Neural cell (in vitro differentiated cells): ENCODE measurements at regions not wholly inside any gene's neighbourhood (a gene's known extent, or its start where the extent isn't known, plus 50 kb on each side); places are given as distances from the start of the nearest gene placed in this dataset.
"Not testable (repeated sequence)": the region's sequence is repeated elsewhere in the genome, so short reads cannot be mapped to it uniquely, and the experiment has no call there.

Experiments
- H2AFZ ChIP-seq: fragments of 200-600, 300-800 bp; sonication (generic), shearing (Covaris generic); 2 replicates; pipeline ENCODE4 v1.6.0; 2014; ENCODE audit warnings: low read depth, mild to moderate bottlenecking, antibody characterized with exemption, low read length, moderate library complexity
- H3F3A ChIP-seq: fragments of 200-600 bp; shearing (Covaris generic); 2 replicates; pipeline ENCODE4 v1.6.1; 2016; ENCODE audit warnings: mild to moderate bottlenecking, moderate library complexity, mixed read lengths, antibody characterized with exemption, low read length; ENCODE audit not compliant: insufficient read depth, poor library complexity, severe bottlenecking
- H3K27ac ChIP-seq: fragments of 200-600, 300-800 bp; sonication (generic), shearing (Covaris generic); 2 replicates; pipeline ENCODE4 v1.5.1; 2014; ENCODE audit warnings: mild to moderate bottlenecking, low read length, moderate library complexity
- H3K27me3 ChIP-seq: fragments of 300-800, 200-600 bp; sonication (generic), shearing (Covaris generic); 2 replicates; pipeline ENCODE4 v1.6.0; 2014; ENCODE audit warnings: mild to moderate bottlenecking, low read depth, low read length, moderate library complexity; ENCODE audit not compliant: insufficient read depth
- H3K36me3 ChIP-seq: fragments of 300-800, 200-600 bp; sonication (generic), shearing (Covaris generic); 2 replicates; pipeline ENCODE4 v1.5.1; 2014; ENCODE audit warnings: mild to moderate bottlenecking, antibody characterized with exemption, low read length, moderate library complexity; ENCODE audit not compliant: insufficient read depth
- H3K4me2 ChIP-seq: fragments of 300-800, 200-600 bp; sonication (generic), shearing (Covaris generic); 2 replicates; pipeline ENCODE4 v1.6.0; 2014; ENCODE audit warnings: mild to moderate bottlenecking, low read length
- H3K4me3 ChIP-seq: fragments of 300-800, 200-600 bp; sonication (generic), shearing (Covaris generic); 2 replicates; pipeline ENCODE4 v1.5.1; 2014; ENCODE audit warnings: mild to moderate bottlenecking, low read length, moderate library complexity
- H3K79me2 ChIP-seq: fragments of 200-600 bp; shearing (Covaris generic); replicated peaks from 2 replicates; pipeline ENCODE4 v1.6.0; 2014; ENCODE audit warnings: mild to moderate bottlenecking, low read length, moderate library complexity; ENCODE audit not compliant: insufficient read depth
- H3K9ac ChIP-seq: fragments of 300-800, 200-600 bp; sonication (generic), shearing (Covaris generic); 2 replicates; pipeline ENCODE4 v1.6.1; 2016; ENCODE audit warnings: mild to moderate bottlenecking, low read length, mixed read lengths
- H3K9me2 ChIP-seq: fragments of 200-600 bp; shearing (Covaris generic); 2 replicates; pipeline ENCODE4 v1.6.1; 2016; ENCODE audit warnings: mild to moderate bottlenecking, low read length, mixed read lengths; ENCODE audit not compliant: insufficient read depth
- H3K9me3 ChIP-seq: fragments of 200-600, 300-800 bp; sonication (generic), shearing (Covaris generic); 2 replicates; pipeline ENCODE4 v1.6.1; 2016; ENCODE audit warnings: mild to moderate bottlenecking, mixed run types, low read length, moderate library complexity, mixed read lengths
- H4K20me1 ChIP-seq: fragments of 200-600 bp; shearing (Covaris generic); 2 replicates; pipeline ENCODE4 v1.6.1; 2016; ENCODE audit warnings: mild to moderate bottlenecking, mixed run types; ENCODE audit not compliant: insufficient read depth
- CTCF ChIP-seq: fragments of 450-650 bp; IDR thresholded peaks from 2 replicates; pipeline ENCODE4 v1.5.1; 2014; ENCODE audit warnings: antibody characterized with exemption, mild to moderate bottlenecking, moderate library complexity; ENCODE audit not compliant: poor library complexity, severe bottlenecking
- EP300 ChIP-seq: fragments of 450-650 bp; conservative IDR thresholded peaks from 2 replicates; pipeline ENCODE4 v1.6.1; 2014; ENCODE audit warnings: antibody characterized with exemption, mild to moderate bottlenecking, moderate library complexity; ENCODE audit not compliant: poor library complexity, severe bottlenecking
- EZH2 ChIP-seq: fragments of 200-600, 300-800 bp; shearing (Covaris generic), sonication (generic); IDR thresholded peaks from 2 replicates; pipeline ENCODE4 v1.6.1; 2014; ENCODE audit warnings: antibody characterized with exemption, low read length, borderline replicate concordance, mild to moderate bottlenecking; ENCODE audit not compliant: insufficient read depth, poor library complexity, severe bottlenecking
- MXI1 ChIP-seq: fragments of 450-650 bp; conservative IDR thresholded peaks from 2 replicates; pipeline ENCODE4 v1.6.1; 2014; ENCODE audit warnings: antibody characterized with exemption, mild to moderate bottlenecking; ENCODE audit not compliant: poor library complexity, severe bottlenecking
- POLR2AphosphoS5 ChIP-seq: IDR thresholded peaks from 2 replicates; pipeline ENCODE4 v1.6.1; 2012
- RAD21 ChIP-seq: fragments of 450-650 bp; conservative IDR thresholded peaks from 2 replicates; pipeline ENCODE4 v1.6.1; 2014; ENCODE audit warnings: antibody characterized with exemption, mild to moderate bottlenecking, moderate library complexity
- REST ChIP-seq: IDR thresholded peaks from 2 replicates; pipeline ENCODE4 v1.6.1; 2012; ENCODE audit warnings: borderline replicate concordance
- SMC3 ChIP-seq: fragments of 450-650 bp; conservative IDR thresholded peaks from 2 replicates; pipeline ENCODE4 v1.6.1; 2014; ENCODE audit warnings: antibody characterized with exemption, mild to moderate bottlenecking, moderate library complexity; ENCODE audit not compliant: poor library complexity
- TAF1 ChIP-seq: IDR thresholded peaks from 2 replicates; pipeline ENCODE4 v1.6.1; 2012; ENCODE audit warnings: low read depth

- Histone ChIP-seq H3K36me3 (no peaks in the 10 kb centered on the region), H3K9ac (no peak overlapping the region), H3K4me2 (no peak overlapping the region), H3K4me3 (no peak overlapping the region), H3K79me2 (no peaks in the 10 kb centered on the region), H3F3A (no peaks in the 10 kb centered on the region), H4K20me1 (no peaks in the 10 kb centered on the region), H3K27ac (no peak overlapping the region), H3K9me3 (no peaks in the 10 kb centered on the region), H2AFZ (no peak overlapping the region), H3K9me2 (no peaks in the 10 kb centered on the region), H3K27me3 (no peaks in the 10 kb centered on the region)
- no peak for TF ChIP-seq MXI1
- TF ChIP-seq RAD21, result no peak
- peak; percentile 86 for TF ChIP-seq EP300
- peak; percentile 77 for TF ChIP-seq POLR2AphosphoS5
- TF ChIP-seq EZH2, result no peak
- TF ChIP-seq REST, result peak; percentile 82
- TF ChIP-seq TAF1, result no peak
Measured at GRCh38 chr14:29007990-29008389, 241.4 kb downstream of the FOXG1 start.

GRCh38 chr14:29016050-29016900, 249.7 kb downstream of the FOXG1 start:
- Histone ChIP-seq H3K9ac (no peak overlapping the region), H3K9me3 (no peaks in the 10 kb centered on the region), H3F3A (no peaks in the 10 kb centered on the region), H3K9me2 (no peaks in the 10 kb centered on the region), H3K27me3 (no peaks in the 10 kb centered on the region), H3K36me3 (no peaks in the 10 kb centered on the region), H2AFZ (no peak overlapping the region), H3K4me2 (no peak overlapping the region), H3K79me2 (no peaks in the 10 kb centered on the region), H4K20me1 (no peaks in the 10 kb centered on the region), H3K27ac (no peak overlapping the region), H3K4me3 (no peak overlapping the region)
- TF ChIP-seq POLR2AphosphoS5 (no peak), CTCF (peak; percentile 31), SMC3 (peak; percentile 19), TAF1 (no peak), REST (no peak)

- H3K4me3 ChIP-seq, H3K9ac ChIP-seq, H3K36me3 ChIP-seq, H3K27ac ChIP-seq, H3F3A ChIP-seq, H3K9me3 ChIP-seq, H2AFZ ChIP-seq, H3K27me3 ChIP-seq, H4K20me1 ChIP-seq, H3K4me2 ChIP-seq, H3K79me2 ChIP-seq, H3K9me2 ChIP-seq: not testable (repeated sequence)
Measured at GRCh38 chr14:29023505-29023904, 256.9 kb downstream of the FOXG1 start.

- H3K27ac ChIP-seq, H3K36me3 ChIP-seq, H4K20me1 ChIP-seq, H3K27me3 ChIP-seq, H3K9ac ChIP-seq, H3K4me3 ChIP-seq, H3F3A ChIP-seq, H2AFZ ChIP-seq, H3K9me3 ChIP-seq, H3K79me2 ChIP-seq, H3K9me2 ChIP-seq, H3K4me2 ChIP-seq: not testable (repeated sequence)
Measured at GRCh38 chr14:29027441-29027840, 260.9 kb downstream of the FOXG1 start.
